Bone marrow (tissue), 2 donors: ENCODE measurements at regions not wholly inside any gene's neighbourhood (a gene's known extent, or its start where the extent isn't known, plus 50 kb on each side); places are given as distances from the start of the nearest gene placed in this dataset.
"Not testable (repeated sequence)": the region's sequence is repeated elsewhere in the genome, so short reads cannot be mapped to it uniquely, and the experiment has no call there.

Experiments used
- DNase-seq, 2 donors: peaks; one replicate each; lab custom pipeline; 2025; lab: John Stamatoyannopoulos, UW

GRCh38 chr4:60359746-60360367 is 840.3 kb upstream of the ADGRL3 start:
- no peak for DNase-seq

GRCh38 chr4:60365176-60365575 is 835.0 kb upstream of the ADGRL3 start:
- DNase-seq = no peak

GRCh38 chr4:60366661-60367060 is 833.5 kb upstream of the ADGRL3 start:
- no peak for DNase-seq

DNA sequence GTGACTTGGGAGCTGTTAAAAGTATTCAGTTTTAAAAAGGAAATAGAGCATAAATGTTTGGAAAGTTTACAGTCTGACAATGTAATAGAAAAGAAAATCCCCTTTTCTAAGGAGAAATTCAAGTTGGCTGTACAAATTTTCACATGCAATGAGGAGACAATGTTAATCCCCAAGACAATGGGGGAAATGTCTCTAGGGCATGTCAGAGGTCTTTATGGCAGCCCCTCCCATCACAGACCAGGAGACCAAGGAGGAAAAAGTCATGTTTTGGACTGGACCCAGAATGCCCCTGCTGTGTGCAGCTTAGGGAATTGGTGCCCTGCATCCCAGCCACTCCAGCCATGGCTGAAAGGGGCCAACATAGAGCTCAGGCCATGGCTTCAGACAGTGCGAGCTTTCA is 831.1 kb upstream of the ADGRL3 start:
- no peak for DNase-seq

DNA sequence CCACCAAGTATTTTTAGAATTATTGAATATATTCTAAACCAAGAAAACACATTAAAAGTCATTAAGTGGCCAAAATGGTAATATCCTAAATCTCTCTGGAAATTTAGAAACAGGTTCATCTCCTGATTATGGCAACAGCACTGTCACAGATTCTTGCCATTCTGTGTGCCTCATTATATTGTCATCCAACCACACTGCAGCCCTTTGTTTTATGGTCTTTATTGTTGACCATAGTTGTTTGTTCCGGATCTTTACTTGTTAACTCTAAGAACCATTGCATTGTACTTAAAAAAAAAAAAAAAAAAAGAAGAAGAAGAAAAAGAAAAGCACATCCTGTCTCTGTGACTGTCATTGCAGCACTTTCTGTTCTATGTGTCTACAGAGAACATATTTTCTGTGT is 822.1 kb upstream of the ADGRL3 start:
- DNase-seq = no peak

DNA sequence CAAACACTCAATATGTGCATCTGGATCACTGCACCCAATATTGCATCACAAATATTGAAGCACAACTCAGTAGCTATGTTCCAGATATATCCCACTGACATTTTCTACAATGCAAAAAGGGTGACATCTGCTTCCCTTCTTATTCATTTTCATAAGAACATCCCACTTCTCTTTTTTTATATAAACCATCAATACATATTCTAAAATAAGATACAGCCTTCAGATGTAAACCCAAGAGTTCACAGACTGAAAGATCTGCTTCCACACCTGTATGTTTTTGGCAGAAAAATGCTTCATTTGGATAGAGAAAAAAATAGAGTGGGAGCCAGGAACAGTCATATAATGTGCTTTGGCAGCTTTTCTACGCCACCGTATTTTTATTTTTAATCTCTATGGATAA is 815.6 kb upstream of the ADGRL3 start:
- no peak for DNase-seq

- no peak for DNase-seq
These were observed 810.5 kb upstream of the ADGRL3 start for GRCh38 chr4:60389633-60390032.

- no peak for DNase-seq
These were observed 803.6 kb upstream of the ADGRL3 start for GRCh38 chr4:60396341-60397049.

DNA sequence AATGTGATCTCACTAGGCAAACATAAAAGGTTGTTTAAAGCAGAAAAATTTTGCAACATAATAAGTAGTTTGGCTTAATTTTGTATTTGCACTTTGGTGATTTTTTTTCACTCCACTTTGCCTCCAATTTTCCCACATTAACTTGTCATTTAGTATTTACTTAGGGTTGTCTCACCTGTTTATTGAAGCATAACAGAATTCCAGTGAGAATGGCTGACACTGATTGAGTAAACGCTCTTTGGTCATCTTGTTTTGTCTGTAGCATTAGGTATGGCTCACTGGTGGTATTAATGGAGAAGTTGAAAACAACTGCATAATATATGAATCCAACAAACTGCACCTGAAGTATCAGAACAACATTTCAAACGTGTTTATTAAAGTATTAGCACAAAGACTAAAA is 799.5 kb upstream of the ADGRL3 start:
- no peak for DNase-seq

GRCh38 chr4:60404027-60404426 is 796.1 kb upstream of the ADGRL3 start:
- no peak for DNase-seq

DNA sequence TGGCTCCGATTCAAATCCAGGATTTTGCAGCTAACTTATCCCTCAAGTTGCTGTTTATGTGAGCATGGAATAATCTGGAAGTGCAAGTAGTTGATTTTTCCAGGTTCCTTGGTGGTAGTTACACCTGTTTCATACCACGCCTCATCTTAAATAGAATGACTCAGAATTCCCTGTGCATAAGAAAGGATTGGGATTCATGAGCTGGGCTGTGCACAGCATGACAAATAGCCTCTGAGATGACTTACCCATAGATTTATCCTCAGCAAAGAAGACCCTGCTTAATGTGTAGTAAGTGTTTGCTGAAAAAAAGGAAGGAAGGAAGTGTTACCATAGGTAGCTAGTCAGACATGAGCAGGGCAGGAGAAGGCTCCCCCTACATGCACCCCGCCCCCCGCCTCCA is 777.7 kb upstream of the ADGRL3 start:
- no peak for DNase-seq

DNA sequence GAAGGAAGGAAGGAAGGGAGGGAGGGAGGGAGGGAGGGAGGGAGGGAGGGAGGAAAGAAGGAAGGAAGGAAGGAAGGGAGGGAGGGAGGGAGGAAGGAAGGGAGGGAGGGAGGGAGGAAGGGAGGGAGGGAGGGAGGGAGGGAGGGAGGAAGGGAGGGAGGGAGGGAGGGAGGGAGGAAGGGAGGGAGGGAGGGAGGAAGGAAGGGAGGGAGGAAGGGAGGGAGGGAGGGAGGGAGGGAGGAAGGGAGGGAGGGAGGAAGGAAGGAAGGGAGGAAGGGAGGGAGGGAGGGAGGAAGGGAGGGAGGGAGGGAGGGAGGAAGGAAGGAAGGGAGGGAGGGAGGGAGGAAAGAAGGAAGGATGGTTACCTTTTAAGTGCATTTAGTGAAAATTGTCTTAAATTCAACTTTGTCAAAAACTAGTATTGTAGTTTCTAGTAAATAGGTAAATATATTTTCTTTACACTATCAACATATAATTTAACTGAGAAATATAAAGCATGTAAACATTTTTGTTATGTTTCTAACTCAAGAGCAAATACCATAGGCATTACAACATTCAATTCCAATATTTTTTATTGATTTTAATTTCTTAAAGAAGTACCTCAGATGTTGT is 776.4 kb upstream of the ADGRL3 start:
- not testable (repeated sequence) for DNase-seq

DNA sequence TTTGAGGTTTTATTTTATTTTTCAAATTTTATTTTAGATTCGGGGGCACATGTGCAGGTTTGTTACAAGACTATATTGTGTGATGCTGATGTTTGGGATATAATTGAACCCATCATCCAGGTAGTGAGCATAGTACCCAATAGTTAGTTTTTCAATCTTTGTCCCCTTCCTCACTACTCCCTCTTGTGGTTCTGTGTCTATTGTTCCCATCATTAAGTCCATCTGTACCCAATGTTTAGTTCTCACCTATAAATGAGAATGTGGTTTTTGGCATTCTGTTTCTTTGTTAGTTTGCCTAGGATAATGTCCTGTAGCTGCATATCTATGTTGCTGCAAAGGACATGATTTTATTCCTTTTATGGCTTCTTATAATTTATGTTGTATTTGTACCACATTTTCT is 767.2 kb upstream of the ADGRL3 start:
- DNase-seq = no peak

DNA sequence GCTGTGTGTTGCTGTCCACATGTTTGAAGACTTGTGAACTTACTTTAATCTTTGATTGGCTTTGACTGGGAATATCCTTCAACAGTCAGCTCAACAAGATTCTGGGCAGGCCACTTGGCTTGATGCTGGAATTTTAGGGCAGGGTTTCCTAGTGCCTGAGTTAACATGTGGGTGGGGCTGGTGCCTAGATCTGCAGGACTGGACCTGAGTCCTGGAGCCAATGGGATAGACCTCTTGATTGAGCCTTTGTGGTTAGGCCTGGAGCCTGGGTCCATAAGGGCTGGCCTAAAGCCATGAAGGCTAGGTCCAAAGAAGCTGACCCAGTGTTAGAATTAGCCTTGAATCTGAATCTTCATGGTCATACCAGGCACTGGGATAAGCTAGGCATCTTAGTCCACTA is 757.1 kb upstream of the ADGRL3 start:
- no peak for DNase-seq

GRCh38 chr4:60443796-60444195 is 756.3 kb upstream of the ADGRL3 start:
- DNase-seq = no peak

GRCh38 chr4:60450054-60450453 is 750.1 kb upstream of the ADGRL3 start:
- no peak for DNase-seq

- DNase-seq = no peak
These were observed 747.9 kb upstream of the ADGRL3 start for GRCh38 chr4:60452266-60452665.

GRCh38 chr4:60455380-60455779 is 744.7 kb upstream of the ADGRL3 start:
- DNase-seq = no peak

DNA sequence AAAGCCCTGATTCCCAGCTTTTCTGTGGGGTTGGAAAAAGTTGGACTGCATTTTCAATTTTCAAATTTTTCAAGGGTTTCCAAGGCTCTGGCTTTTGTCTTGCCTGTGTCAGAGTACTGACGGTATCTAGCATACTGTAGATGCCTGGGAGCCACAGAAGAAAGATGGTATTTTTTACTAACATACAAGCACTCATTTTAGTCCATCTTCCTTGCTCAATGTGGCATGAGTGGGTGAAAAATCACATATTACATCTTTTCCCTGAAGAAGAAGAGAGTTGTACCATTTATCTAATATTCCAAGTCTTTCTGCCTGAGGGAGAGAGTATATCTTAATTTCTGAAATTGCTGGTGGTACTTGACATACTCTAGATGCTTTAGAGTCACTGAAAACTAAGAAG is 738.6 kb upstream of the ADGRL3 start:
- no peak for DNase-seq

- no peak for DNase-seq
These were observed 736.1 kb upstream of the ADGRL3 start for GRCh38 chr4:60463857-60464502.

DNA sequence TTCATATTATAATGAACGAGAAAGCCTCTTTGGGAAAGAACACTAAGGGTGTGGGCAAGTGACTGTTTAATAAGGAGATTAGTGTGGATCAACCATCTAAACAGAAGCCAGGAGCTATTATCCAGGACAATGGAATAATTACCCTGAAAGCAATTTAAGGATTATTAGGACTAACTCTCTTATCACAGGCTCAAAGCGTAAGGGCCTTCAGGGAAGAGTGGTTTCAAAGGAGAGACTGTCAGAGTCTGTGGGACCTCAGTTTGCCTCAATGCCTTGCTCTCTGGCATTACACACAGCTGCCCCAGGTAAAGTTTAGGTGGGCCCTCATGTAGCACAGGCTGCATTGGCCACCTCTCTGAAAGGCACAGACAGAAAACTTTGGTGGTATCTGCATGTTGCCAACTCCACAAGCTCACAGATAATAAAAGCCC is 717.2 kb upstream of the ADGRL3 start:
- DNase-seq = no peak

DNA sequence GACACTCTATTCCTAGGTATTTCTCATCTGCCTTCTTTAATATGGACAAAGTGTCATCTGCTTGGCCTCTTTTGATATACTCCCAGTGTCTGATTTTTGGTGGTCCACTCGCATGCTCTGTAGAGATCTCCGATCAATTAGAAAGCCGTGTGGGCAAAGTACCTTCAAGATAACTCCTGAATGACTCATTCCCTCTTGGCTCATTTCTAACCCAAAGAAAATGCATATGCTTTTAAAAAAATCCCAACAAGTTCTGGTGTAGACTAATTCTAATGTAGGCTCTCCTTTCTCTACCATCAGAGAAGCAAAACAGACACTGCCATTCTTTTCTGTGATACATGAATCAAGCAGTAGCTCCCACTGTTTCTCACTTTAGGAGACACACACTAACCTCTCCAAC is 714.9 kb upstream of the ADGRL3 start:
- no peak for DNase-seq
